Stimulated activated CD4-positive, alpha-beta T cell treated with anti-CD3 and anti-CD28 coated beads, TNF-alpha, amount 100 ng/mL, for 4 hours (primary cell): ENCODE measurements at regions not wholly inside any gene's neighbourhood (a gene's known extent, or its start where the extent isn't known, plus 50 kb on each side); places are given as distances from the start of the nearest gene placed in this dataset.

Experiments
- DNase-seq, 3 experiments: peaks; one replicate each; pipeline ENCODE4 v3.0.0-alpha.2; 2020; ENCODE audit warnings: low read depth in 3 of 3

DNA sequence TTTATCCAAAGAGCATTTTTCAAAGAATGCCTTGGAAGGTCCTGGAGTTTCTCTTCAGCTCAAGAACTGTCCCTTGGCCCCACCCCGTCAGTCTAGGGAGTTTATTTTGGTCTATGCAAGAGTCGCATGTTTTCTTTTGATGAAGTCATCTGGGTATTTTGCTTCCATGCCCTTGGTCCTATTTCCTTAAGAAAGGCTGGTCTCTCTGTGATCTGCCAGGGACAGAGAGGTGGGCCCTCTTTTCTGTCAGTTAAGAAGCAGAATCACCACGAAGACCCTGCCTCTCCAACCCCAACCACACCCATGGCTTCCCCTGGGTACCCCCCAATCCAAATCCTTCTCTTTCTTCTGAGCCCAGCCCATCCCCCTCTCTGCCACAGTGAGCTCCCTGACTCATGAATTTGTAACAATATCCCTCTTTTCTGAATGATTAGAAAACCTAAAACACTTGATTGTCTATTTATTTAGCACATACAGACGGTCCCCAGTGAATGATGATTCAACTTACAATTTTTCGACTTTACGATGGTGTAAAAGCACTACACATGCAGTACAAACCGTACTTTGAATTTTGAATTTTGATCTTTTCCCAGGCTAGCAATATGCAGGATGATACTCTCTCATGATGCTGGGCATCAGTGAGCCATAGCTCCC is 163.5 kb upstream of the ADRA1B start:
- DNase-seq = no peak

DNA sequence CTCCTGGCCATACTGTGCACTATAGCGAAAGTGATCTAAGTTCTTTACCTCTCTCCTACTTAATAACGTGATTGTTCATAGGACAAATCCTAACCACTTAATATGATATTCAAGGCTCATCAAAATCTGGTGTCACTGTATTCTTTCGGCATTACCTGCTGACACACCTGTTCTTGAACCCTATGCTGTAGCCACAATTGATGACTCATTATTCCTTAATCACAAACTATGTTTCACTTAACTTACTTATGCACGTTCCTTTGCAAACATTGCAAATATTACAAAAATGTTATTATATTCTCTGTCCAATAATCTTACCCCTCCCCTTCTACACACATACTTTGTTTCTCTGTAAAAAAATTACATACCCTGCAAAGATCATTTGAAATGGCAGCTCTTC is 158.1 kb upstream of the ADRA1B start:
- DNase-seq = no peak

DNA sequence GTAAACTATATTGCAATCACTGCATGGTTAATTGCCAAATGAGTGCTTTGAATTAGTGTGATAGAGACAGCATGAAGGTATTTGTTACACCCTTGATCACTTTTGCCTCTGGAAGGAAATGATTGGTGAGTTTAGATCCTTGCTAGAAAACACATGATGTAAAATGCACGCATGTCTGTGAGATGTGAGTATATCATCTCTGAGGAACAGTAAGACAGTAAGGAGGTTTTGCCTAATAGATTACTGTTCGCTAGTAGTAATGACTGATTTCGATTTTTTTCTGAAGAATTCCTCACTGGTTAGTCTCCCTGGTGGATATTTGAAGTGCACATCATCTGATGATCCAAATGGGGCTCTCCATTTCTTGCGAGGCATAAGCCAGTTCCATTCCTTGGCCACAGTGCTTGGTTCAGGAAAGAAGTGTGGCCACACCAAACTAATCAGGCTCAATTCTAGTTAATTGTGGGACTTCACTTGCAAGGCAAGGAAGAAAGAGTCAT is 156.4 kb upstream of the ADRA1B start:
- no peak for DNase-seq

DNA sequence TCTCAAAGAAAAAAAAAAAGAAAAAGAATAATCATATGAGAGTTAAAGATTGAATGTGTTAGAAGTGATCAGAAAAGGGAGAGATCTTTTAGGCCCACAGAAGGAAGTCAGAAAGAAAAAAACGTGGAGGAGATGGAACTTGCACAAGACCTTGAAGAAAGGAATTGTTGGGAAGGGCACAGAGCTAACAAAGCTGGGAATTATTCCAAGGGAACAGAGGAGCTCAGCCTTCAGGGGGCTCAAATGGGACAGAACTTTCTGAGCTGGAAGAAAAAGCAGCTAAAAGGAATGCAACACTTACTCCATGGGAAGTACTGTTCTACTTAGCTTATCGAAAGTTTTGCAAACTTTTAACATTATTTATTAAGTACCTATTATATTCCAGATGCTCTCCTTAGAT is 153.4 kb upstream of the ADRA1B start:
- no peak for DNase-seq

DNA sequence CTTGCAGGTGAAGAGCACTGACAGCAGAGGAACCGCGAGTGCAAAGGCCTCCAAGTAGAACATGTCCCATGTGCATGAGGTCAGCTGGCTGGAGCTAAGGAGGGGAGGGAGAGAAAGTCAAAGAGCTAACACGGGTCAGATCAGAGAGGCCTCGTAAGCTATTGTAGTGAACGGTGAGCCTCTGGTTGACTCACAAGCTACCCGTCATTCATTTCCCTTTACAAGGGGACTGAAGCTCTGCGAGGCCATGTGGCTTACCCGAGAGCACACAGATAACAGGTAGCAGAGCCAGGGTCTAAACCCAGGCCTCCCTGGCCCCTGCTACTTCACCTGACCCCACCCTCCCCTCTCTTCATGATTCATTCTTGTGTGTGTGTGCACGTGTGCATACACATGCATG is 152.7 kb upstream of the ADRA1B start:
- no peak for DNase-seq

DNA sequence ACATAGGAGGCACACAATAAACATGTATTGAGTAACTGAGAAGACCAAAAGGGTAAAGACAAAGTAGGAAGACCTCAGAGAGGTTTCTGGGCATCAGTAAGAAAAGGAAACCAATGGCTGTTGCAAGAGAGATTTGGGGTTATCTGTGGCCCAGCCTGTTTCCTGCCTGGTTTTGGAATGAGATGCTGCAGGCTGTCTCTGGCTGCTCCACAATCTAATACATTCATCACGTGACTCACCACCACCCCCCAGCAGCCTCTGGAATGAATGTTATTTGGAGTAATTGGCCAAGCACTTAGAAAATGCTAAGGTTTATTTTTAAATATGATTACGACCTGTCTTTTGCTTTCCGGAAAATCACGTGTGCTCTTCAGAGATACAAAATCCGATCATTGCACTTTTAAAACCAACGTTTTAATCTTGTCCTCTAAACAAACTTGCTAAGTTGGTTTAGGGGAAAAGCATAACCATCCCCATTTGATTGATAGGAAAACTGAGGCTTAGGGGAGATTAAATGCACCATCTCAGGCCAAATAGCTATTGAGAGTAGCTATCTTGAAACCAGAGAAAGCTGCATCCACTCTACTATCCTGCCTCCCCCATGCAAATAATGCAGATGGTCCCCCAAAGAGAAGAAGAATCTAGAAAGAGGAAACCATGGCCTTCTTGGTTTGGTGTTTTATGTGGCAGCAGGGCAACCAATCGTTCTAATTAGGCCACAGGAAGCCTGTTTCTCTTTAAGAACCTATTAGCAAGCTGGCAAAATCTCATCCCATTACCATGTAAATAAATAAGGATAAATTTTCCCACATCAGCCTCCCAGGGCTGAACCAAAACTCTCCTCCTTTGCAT is 151.8 kb upstream of the ADRA1B start:
- no peak for DNase-seq

DNA sequence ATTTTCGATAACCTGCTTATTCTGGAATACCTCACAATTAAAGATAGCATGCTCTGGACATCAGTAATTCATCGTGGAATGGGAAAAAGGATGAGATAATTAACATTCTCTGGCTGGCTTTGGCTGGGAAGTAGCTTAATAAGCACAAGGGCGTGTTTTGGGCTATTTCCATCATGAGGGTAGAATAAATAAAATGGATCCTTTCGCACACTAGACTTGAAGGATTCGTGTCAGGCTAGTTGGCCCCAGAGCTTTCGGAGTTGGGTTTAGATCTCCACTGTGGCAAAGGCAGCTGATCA is 151.2 kb upstream of the ADRA1B start:
- no peak for DNase-seq

DNA sequence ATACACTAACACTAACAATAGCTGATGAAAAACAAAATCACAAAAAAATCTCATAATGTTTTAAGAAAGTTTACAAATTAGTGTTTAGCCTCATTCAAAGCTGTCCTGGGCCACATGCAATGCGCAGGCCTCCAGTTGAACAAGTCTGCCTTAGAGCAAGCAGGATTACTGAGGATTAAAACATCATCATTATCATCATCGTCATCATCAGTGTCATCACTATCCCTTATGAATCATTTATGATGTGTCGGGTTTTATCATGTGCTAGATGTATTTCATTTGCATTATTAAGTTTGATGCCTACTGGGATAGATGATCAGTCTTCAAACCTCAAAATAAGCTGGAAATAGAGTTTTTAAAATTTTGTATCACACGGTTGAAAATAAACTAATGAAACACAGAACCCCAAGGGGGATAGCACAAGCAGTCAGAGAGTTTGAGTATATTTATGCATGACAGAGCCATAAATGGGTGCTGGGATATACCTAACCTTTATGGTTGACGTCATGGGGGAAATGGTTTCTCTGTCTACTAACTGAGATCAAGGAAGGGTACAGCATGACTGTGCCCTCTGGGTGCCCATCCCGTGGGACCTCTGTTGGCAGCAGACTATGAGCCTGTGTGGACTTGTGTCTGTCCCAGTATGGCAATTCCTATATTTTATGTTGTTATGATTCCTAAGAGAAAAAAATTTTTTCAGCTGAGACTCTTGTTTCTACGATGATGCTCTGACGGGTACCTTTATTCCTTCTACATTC is 150.3 kb upstream of the ADRA1B start:
- DNase-seq = no peak

DNA sequence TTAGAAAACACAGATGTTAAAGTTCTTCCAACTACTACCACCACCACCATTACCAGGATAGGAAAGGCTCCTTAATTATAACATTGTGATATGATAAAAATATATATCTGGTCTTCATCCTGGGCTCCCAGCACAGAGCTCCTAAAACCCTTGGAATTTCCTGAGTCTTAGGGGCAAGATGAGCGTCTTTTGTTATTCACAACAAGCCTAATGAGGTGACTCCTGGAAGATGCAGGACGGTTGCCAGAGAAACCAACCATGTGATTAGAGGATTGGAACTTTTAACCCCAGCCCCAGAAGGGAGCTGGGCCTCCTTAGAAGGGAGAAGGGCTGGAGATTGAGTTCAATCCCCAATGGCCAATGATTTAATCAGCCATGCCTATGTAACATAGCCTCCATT is 148.0 kb upstream of the ADRA1B start:
- no peak for DNase-seq

DNA sequence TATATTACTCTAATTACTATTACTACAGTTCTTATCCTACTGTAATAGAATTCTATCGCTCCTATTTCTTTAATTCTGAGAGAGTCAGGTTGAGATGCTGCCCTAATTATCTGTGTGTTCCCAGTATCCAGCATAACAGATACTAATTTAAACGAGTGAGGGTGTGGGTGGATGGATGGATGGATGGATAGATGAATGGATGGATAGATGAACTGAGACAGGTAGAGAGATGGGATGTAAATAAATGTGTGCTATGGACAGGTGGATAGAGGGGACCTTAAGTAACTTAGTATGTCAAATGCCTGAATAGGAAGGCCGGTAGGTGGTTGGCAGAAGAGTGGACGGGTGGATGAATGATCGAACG is 143.6 kb upstream of the ADRA1B start:
- DNase-seq = no peak

DNA sequence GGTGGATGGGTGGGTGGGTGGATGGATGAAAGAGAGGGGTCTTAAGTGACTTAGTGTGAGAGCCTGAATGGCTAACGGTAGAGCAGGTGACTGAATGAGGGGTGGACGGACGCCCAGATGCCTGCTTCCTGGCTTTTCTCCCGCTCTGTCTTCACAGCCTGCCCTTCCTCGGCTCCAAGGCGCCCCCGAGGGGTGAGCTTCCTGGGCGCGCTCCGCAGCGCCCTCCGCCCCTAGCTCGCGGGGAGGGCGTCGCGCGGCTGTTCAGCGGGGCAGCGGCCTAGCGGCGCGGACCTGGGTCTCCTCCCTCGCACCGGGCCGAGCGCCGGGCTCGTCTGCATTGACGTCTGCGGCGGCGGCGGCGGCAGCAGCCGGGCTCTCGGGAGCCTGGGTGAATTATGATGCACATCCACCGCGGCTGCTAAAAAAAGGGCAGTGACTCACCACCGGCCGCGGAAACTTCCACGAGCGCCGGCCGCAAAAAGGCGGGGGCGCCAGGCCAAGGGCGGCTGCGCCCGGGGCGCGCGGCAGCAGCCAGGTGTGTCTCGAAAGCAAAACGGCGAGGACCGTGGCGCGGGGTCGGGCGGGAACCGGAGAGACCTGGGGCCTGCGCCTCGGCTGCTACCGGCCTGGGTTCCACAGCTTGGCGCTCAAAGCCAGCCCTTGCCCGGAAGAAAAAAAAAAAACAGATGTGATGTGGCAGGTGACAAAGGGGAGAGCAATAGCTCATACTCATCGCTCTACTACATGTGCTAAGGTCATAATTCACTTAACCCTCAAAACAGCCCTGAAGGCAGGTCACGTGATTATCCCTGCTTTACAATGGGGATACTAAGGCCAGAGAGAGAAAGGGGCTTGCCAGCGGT is 143.0 kb upstream of the ADRA1B start:
- DNase-seq = peak; percentile 47 to 68 (median 62)

DNA sequence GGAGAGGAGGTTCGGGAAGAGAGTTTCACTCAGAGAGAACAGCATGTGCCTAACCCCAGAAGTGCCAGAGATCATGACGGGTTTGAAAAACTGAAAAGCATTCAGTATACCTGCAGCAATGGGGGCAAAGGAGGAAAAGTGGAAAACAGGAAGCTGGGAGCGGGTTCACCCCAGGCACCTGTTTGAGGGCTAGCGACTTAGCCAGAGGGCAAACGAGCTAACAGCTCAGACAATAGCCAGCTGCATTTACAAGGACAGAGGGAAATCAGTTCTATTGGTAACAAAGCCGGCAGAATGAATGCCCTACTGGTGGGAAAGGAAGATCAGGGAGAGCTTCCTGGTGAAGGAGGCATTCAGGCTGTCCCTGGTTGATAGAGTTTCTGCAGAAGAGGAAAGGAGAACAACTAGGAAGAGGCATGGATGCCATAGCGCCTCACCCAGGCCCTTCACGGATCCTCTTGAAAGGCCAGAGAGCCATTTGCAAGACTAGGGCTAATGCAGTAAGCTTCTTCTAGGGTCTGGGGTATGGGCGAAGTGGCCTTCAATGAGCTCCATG is 141.7 kb upstream of the ADRA1B start:
- no peak for DNase-seq

DNA sequence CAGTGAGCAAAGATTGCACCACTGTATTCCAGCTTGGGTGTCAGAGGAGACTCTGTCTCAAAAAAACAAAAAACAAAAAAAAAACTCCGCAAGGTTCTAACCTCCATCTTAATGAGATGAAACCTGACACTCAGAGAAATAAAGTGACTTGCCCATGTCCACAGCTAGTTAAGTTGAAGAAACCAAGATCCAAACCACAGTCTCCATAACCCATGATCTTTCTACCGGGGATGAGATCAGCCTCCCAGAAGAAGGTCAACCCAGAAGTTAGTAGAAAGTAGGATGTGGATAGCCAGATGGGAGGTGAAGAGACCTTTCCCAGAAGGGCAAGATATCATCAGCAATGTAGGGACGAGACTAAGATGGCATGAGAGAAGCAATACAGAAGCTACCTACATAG is 140.4 kb upstream of the ADRA1B start:
- no peak for DNase-seq

DNA sequence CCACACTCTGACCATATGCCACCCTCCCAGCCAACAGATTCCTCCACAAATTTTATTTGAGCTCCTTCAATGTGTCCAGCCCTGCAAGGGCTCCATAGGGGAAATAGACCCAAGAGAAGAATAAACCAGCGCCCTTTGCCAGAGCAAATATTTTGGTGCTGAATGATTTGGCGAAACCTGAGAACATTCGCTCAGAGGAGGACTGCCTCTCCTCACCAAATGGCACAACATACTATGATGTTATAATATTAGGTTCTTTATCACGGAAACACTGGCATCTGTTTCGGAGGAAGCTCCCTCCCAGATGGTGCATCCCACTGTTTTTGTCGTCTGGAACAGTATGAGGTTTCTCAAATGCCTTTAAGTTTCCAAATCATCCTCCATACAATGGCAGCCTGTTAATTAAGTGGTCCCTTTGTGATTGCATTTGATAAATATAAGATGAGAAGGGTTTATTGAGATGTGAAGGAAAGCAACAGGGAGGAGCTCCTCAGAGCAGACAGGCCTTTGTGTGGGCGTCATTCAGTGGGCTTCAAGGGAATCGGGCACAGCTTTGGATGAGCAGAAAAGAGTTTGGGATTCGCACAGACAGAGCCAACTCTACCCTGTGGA is 139.1 kb upstream of the ADRA1B start:
- no peak for DNase-seq

DNA sequence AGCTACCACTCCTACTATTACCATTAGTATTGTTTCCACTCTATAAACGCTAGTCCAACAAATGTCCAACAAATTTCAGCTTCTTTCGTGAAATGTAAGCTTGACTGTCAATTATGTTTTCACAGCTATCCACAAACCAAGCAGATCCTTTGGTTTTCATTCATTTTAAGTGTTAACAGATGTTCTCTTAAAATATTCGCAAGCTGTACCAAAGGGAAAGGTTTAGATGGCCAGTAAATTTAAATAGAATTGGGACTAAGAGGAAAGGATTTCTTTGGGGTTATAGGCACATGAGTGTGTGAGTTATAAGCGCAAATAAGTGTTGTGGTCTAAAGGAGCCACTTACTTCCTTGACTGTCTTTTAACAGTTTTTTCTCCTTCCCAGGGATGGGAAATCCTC is 136.8 kb upstream of the ADRA1B start:
- DNase-seq = no peak

DNA sequence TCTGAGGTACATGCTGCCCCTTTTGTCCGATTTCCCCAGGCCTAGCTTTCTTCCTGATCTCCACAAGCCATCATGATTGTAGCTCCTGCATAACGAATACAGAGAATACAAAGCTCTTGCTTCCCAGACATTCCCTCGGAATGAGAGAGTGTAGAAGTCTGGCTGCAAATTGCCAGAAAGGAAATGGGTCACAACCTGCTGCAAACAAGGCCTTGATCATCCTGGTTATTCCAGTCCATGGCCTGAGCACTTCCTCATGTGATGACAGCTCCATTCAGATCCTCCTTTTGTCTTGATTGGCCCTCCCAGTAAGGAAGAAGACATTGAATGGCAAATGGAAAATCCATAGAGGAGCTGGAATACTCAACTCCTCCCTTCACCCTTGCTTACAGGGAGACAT is 136.0 kb upstream of the ADRA1B start:
- no peak for DNase-seq

DNA sequence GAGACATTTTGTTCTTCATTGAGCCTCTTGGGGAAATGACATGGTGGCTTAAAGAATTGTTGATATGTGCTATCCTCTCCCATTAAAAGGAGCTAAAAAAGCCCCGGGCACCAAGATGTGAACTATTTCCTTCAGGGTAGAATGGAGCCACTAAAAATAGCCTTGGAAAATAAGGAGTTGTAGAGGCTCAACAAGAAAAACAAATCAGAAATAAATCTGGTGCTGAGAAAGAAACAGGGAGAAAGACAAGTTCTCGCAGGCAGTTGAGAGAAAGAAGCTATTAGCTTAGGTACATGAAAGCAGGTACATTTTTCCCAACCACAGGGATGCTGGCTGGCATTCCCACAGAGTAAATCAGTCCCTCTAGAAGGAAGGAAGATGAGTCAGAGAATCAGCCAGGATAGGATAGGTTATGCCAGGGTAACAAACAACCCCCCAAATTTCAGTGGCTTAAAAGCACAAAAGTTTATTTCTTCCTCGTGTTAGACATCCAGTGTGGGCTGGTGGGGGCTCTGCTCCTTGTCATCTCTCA is 134.6 kb upstream of the ADRA1B start:
- no peak for DNase-seq

DNA sequence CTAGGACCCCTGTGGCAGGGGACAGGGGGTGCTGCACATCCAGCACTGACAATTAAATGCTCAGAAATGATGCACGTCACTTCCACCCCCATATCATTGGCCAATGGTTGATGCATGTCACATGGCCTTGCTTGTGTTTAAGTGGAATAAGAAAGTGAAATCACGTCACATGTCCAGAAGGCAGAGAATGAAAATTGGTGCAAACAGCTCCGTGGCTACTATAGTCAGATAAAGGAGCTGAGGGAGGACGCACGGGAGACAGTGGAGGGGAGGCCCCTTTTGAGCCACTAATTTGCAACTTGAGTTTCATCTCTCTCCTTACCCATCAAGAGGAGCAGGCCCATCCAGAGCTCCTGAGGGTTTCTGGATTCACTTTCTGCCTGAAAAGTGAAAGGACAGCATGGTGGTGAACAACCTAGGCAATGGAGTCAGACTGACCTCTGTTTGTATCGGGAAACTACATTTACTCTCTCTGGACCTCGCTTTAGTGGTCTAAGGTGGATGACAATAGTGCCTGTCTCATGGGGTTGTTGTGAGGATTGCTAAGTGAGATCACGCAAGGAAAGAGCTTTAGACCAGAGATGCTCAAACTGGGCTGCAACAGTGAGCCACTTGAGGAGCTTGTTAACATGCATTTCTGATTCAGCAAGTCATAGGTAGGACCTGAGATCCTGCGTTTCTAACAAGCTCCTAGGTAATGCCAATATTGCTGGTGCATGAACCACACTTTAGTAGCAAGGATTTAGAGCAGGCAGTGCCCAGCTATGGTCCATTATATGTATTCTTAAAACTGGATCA is 133.9 kb upstream of the ADRA1B start:
- no peak for DNase-seq

DNA sequence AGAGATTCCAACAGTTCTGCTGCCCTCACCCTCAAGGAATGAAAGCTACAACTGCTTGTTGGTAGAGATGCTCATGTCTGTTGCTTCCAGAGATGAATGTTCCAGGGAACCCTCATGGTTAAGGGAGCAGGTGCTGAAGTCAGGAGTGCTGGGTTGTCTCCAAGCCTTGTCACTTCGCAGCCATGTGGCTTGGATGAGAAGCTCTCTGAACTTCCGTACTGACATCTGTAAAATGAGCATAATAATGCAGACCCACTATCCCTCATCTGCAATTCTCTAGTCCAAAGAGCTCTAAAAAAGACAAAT is 133.3 kb upstream of the ADRA1B start:
- no peak for DNase-seq

DNA sequence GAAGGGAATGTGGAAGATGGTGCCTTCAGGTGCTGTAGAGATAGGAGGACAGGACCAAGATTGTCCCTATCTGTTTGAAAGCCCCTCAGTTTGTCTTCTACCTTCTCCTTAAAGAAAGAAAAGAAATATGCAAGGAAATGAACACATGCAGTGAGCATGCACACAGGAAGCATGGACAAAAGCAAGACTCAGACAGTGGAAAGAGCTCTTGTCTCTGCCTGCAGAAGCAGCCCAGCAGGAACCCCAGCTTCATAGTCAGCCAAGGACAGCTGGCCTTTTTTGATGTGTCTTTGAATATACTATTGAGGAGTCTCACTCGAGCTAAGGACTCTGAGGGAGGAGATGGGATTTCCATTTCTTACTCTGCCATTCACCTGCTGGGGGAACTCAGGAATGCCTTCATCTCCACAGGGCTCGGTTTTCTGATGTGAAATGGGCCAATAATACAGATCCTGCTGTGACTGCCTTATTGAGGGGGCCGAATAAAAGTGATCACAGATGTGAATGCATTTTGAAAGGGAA is 132.5 kb upstream of the ADRA1B start:
- DNase-seq = no peak
